Neuronal stem cell (in vitro differentiated cells): ENCODE measurements at regions not wholly inside any gene's neighbourhood (a gene's known extent, or its start where the extent isn't known, plus 50 kb on each side); places are given as distances from the start of the nearest gene placed in this dataset.

Source experiments
- DNase-seq: peaks from one replicate; pipeline ENCODE4 v3.0.0-alpha.2; 2013; ENCODE audit warnings: low spot score
- H2AFZ ChIP-seq: one replicate; pipeline ENCODE4 v1.6.1; 2013; ENCODE audit warnings: mild to moderate bottlenecking, low read length, inconsistent platforms
- H2AK5ac ChIP-seq: 2 replicates; pipeline ENCODE4 v1.6.1; 2013; ENCODE audit warnings: low read depth, mild to moderate bottlenecking, inconsistent platforms, low read length, moderate library complexity, mixed read lengths
- H2BK120ac ChIP-seq: 2 replicates; pipeline ENCODE4 v1.6.1; 2013; ENCODE audit warnings: low read depth, mild to moderate bottlenecking, inconsistent platforms, low read length, moderate library complexity, mixed read lengths
- H2BK12ac ChIP-seq: one replicate; pipeline ENCODE4 v1.6.1; 2013; ENCODE audit warnings: low read length, inconsistent platforms
- H2BK15ac ChIP-seq: 2 replicates; pipeline ENCODE4 v1.6.1; 2013; ENCODE audit warnings: mild to moderate bottlenecking, low read length, inconsistent platforms, mixed read lengths
- H2BK5ac ChIP-seq: one replicate; pipeline ENCODE4 v1.6.1; 2013; ENCODE audit warnings: inconsistent platforms, mild to moderate bottlenecking, low read length, moderate library complexity
- H3K14ac ChIP-seq: one replicate; pipeline ENCODE4 v1.6.1; 2013; ENCODE audit warnings: low read length, inconsistent platforms
- H3K18ac ChIP-seq: 2 replicates; pipeline ENCODE4 v1.6.1; 2013; ENCODE audit warnings: low read length, inconsistent platforms
- H3K23ac ChIP-seq: 2 replicates; pipeline ENCODE4 v1.6.1; 2013; ENCODE audit warnings: low read depth, mild to moderate bottlenecking, mixed read lengths, low read length, inconsistent platforms; ENCODE audit not compliant: poor library complexity
- H3K27ac ChIP-seq: replicated peaks from 3 replicates; pipeline ENCODE4 v1.5.1; 2013; ENCODE audit warnings: low read length, inconsistent platforms
- H3K27me3 ChIP-seq, 3 experiments: 2 replicates each; pipeline ENCODE4 v1.6.1; 2013; ENCODE audit warnings: low read length in 3 of 3, mild to moderate bottlenecking in 2 of 3, inconsistent platforms in 1 of 3, low read depth in 1 of 3, mixed read lengths in 1 of 3, moderate library complexity in 1 of 3; ENCODE audit not compliant: control insufficient read depth in 3 of 3, insufficient read depth in 3 of 3
- H3K36me3 ChIP-seq, 2 donors: replicated peaks in 1 of 2; 2 replicates each; pipeline ENCODE4 v1.6.1; 2013; ENCODE audit warnings: low read length in 2 of 2; ENCODE audit not compliant: control insufficient read depth in 2 of 2, insufficient read depth in 2 of 2
- H3K4ac ChIP-seq: 2 replicates; pipeline ENCODE4 v1.6.1; 2013; ENCODE audit warnings: inconsistent platforms, mild to moderate bottlenecking, low read length, moderate library complexity
- H3K4me1 ChIP-seq, 2 donors: 1 replicate in 1 of 2; 2 replicates in 1 of 2; pipeline ENCODE4 v1.6.1; 2013; ENCODE audit warnings: low read length in 2 of 2, low read depth in 1 of 2; ENCODE audit not compliant: control insufficient read depth in 2 of 2, insufficient read depth in 1 of 2
- H3K4me2 ChIP-seq: one replicate; pipeline ENCODE4 v1.6.1; 2013; ENCODE audit warnings: mild to moderate bottlenecking, low read length, inconsistent platforms; ENCODE audit not compliant: insufficient read depth, poor library complexity, severe bottlenecking
- H3K4me3 ChIP-seq, 2 donors: 2 replicates each; pipeline ENCODE4 v1.5.1; 2013; ENCODE audit warnings: low read length in 2 of 2, mild to moderate bottlenecking in 2 of 2, inconsistent platforms in 1 of 2, moderate library complexity in 1 of 2
- H3K79me1 ChIP-seq: one replicate; pipeline ENCODE4 v1.6.1; 2013; ENCODE audit warnings: low read depth, mild to moderate bottlenecking, inconsistent platforms, low read length, moderate library complexity
- H3K9ac ChIP-seq: one replicate; pipeline ENCODE4 v1.6.1; 2013; ENCODE audit warnings: mild to moderate bottlenecking, low read depth, low read length, inconsistent platforms; ENCODE audit not compliant: poor library complexity
- H3K9me3 ChIP-seq, 2 donors: replicated peaks in 1 of 2; 2 replicates each; pipeline versions ENCODE3 to v1.6.1; 2013; ENCODE audit warnings: low read length in 2 of 2, mild to moderate bottlenecking in 2 of 2, inconsistent platforms in 1 of 2, low read depth in 1 of 2, mixed read lengths in 1 of 2, moderate library complexity in 1 of 2; ENCODE audit not compliant: control insufficient read depth in 2 of 2, insufficient read depth in 1 of 2
- H4K8ac ChIP-seq: one replicate; pipeline ENCODE4 v1.6.1; 2013; ENCODE audit warnings: low read depth, mild to moderate bottlenecking, inconsistent platforms, low read length, moderate library complexity
- H4K91ac ChIP-seq: one replicate; pipeline ENCODE4 v1.6.1; 2013; ENCODE audit warnings: low read length, low read depth, mild to moderate bottlenecking, inconsistent platforms; ENCODE audit not compliant: poor library complexity
- WGBS, 2 donors: extraction: QIAGEN DNeasy Blood & Tissue Kit; methylation state at CpG; one replicate each; pipeline ENCODE4 v1.1.7; 2013; ENCODE audit warnings: missing lambda C conversion rate in 2 of 2, mixed read lengths in 1 of 2; ENCODE audit not compliant: insufficient read length in 2 of 2, insufficient replicate concordance in 1 of 2; ENCODE audit errors: extremely low coverage in 2 of 2; 5-methylcytosine and 5-hydroxymethylcytosine counted together

DNA sequence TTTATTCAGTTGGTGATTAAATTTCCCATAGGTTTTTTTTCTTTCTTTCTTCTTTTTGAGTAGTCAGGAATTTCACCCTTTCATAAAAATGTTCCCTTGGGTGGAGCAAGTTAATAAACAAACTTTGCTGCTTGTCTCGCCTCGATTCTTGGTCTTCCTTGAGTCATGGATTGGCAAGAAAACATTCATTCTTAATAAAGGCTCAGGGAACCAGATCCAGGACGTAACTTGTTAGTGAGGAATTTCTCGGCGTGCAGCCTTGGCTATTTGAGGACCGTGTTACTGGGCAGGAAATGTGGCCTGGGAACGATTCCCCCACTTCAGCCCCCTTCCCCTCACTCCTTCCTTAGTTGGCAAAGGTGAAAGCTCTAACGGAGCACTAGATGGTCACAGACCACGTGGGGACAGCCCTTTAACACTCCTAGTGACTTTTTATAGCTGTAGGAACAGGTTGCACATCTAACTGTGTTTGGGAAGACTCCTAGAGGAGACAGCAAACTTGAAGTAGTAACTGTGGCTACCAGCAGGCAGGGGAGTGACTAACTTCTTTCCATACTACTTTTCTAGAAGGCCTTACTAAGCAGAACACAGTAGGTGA, 106.8 kb downstream of the UCHL1 start:
- no peaks in the 10 kb centered on the region for H3K9me3 ChIP-seq
- DNase-seq = no peak
- no peak overlapping the region for H4K8ac ChIP-seq
- H3K27ac ChIP-seq = no peak overlapping the region
- H3K79me1 ChIP-seq = no peaks in the 10 kb centered on the region
- H3K4me2 ChIP-seq = no peak overlapping the region
- peak overlapping the region; percentile 42 for H2AFZ ChIP-seq
- H2BK15ac ChIP-seq = no peak overlapping the region
- WGBS, 2 donors = no CpG with 5 or more reads among the region's 9 CpGs
- no peak overlapping the region for H3K14ac ChIP-seq
- no peak overlapping the region for H2BK120ac ChIP-seq
- no peak overlapping the region for H2BK5ac ChIP-seq
- no peak overlapping the region for H3K4ac ChIP-seq
- H3K4me1 ChIP-seq = peaks cover 27 to 28% of the 10 kb centered on the region in 2 donors
- no peak overlapping the region for H4K91ac ChIP-seq
- H2BK12ac ChIP-seq = no peak overlapping the region
- H3K4me3 ChIP-seq = no peak overlapping the region
- no peak overlapping the region for H3K23ac ChIP-seq
- peaks cover 0 to 18% (median 8%) of the 10 kb centered on the region in 3 experiments for H3K27me3 ChIP-seq
- no peak overlapping the region for H3K9ac ChIP-seq
- H2AK5ac ChIP-seq = no peak overlapping the region
- no peak overlapping the region for H3K18ac ChIP-seq
- H3K36me3 ChIP-seq = no peaks in the 10 kb centered on the region

DNA sequence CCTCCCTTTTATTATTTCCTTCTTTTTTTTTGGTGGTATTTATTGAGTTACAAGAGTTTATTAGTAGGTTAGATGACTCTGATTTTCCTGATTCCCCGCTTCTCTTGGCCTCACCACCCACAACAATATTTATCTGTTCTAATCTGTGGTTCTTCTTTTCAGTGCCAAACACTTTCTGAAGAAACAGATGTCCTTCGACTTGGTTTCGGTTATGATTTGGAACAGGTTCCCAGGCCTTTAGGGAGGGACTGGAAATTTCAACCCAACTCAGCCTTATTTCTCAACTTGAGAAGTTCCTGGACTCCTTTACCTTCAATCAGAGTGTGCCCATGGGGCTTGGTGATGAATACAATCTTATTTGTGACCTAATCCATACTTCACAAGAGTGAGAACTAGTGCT, 108.1 kb downstream of the UCHL1 start:
- no peak overlapping the region for H3K18ac ChIP-seq
- no peak overlapping the region for H3K27ac ChIP-seq
- H3K14ac ChIP-seq = no peak overlapping the region
- H2BK15ac ChIP-seq = no peak overlapping the region
- H2BK5ac ChIP-seq = no peak overlapping the region
- no peak overlapping the region for H3K4me2 ChIP-seq
- no peak overlapping the region for H2BK120ac ChIP-seq
- no peak overlapping the region for H3K23ac ChIP-seq
- no peak overlapping the region for H2AFZ ChIP-seq
- H4K91ac ChIP-seq = no peak overlapping the region
- no peak overlapping the region for H3K9ac ChIP-seq
- DNase-seq = no peak
- H3K27me3 ChIP-seq = peaks cover 0 to 13% (median under 1%) of the 10 kb centered on the region in 3 experiments
- H3K4me1 ChIP-seq = peaks cover 26 to 29% of the 10 kb centered on the region in 2 donors
- no peaks in the 10 kb centered on the region for H3K79me1 ChIP-seq
- H3K36me3 ChIP-seq = no peaks in the 10 kb centered on the region
- H2BK12ac ChIP-seq = no peak overlapping the region
- H3K4ac ChIP-seq = no peak overlapping the region
- no peak overlapping the region for H3K4me3 ChIP-seq
- H4K8ac ChIP-seq = no peak overlapping the region
- WGBS, 2 donors = no CpG with 5 or more reads among the region's 3 CpGs
- H2AK5ac ChIP-seq = no peak overlapping the region
- no peaks in the 10 kb centered on the region for H3K9me3 ChIP-seq

GRCh38 chr4:41365681-41366080, 109.0 kb downstream of the UCHL1 start:
- H3K18ac ChIP-seq = peak overlapping the region; percentile 20
- H3K4me1 ChIP-seq = peaks cover 24 to 29% of the 10 kb centered on the region in 2 donors
- no peak overlapping the region for H3K14ac ChIP-seq
- no peak overlapping the region for H2BK120ac ChIP-seq
- no peak overlapping the region for H3K4ac ChIP-seq
- H3K9me3 ChIP-seq = no peaks in the 10 kb centered on the region
- H2BK12ac ChIP-seq = no peak overlapping the region
- H4K91ac ChIP-seq = no peak overlapping the region
- H3K4me2 ChIP-seq = no peak overlapping the region
- no CpG with 5 or more reads among the region's 4 CpGs for WGBS, 2 donors
- no peaks in the 10 kb centered on the region for H3K36me3 ChIP-seq
- no peak overlapping the region for H2AK5ac ChIP-seq
- H4K8ac ChIP-seq = no peak overlapping the region
- no peak overlapping the region for H3K4me3 ChIP-seq
- H2BK15ac ChIP-seq = no peak overlapping the region
- DNase-seq = no peak
- H3K27me3 ChIP-seq = peaks cover 0 to 11% (median 0%) of the 10 kb centered on the region in 3 experiments
- H3K79me1 ChIP-seq = no peaks in the 10 kb centered on the region
- no peak overlapping the region for H2BK5ac ChIP-seq
- no peak overlapping the region for H2AFZ ChIP-seq
- no peak overlapping the region for H3K27ac ChIP-seq
- H3K9ac ChIP-seq = no peak overlapping the region
- H3K23ac ChIP-seq = no peak overlapping the region

DNA sequence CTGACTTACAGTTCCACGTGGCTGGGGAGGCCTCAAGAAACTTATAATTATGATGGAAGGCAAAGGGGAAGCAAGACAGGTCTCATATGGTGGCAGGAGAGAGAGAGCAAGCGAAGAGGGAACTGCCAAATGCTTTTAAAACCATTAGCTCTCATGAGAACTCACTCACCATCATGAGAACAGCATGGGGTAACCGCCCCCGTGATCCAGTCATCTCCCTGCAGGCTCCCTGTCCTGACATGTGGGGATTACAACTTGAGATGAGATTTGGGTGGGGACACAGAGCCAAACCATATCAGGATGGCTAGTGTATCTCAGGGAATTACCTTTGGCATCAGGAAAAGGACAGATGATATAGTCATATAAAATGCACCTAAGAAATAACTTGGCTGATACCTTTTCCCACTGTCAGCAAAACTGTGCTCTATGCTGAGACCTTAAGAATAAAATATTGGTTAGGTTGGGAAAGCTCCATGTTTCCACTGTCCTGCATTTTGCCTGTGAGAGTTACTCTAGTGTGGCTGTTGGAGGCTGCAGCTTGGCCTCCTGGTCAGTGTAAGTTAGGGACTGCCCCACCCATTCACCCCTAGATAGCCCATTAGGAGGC, 110.3 kb downstream of the UCHL1 start:
- Histone ChIP-seq H3K4me3 (no peak overlapping the region), H3K14ac (no peak overlapping the region), H3K27ac (no peak overlapping the region), H2BK5ac (no peak overlapping the region), H3K4me2 (no peak overlapping the region), H2AFZ (no peak overlapping the region), H3K79me1 (no peaks in the 10 kb centered on the region), H2BK12ac (no peak overlapping the region), H3K4me1 (peaks cover 21 to 22% of the 10 kb centered on the region in 2 donors), H4K91ac (no peak overlapping the region), H3K18ac (no peak overlapping the region), H2BK15ac (no peak overlapping the region), H3K27me3 (peaks cover 0 to 1% (median 0%) of the 10 kb centered on the region in 3 experiments), H3K9me3 (no peaks in the 10 kb centered on the region), H3K9ac (no peak overlapping the region), H2BK120ac (no peak overlapping the region), H3K36me3 (no peaks in the 10 kb centered on the region), H3K23ac (no peak overlapping the region), H3K4ac (no peak overlapping the region), H2AK5ac (no peak overlapping the region), H4K8ac (no peak overlapping the region)
- WGBS, 2 donors = no CpG with 5 or more reads among the region's 4 CpGs
- no peak for DNase-seq
